ENCODE measurements at regions not wholly inside any gene's neighbourhood (a gene's known extent, or its start where the extent isn't known, plus 50 kb on each side); places are given as distances from the start of the nearest gene placed in this dataset.

DNA sequence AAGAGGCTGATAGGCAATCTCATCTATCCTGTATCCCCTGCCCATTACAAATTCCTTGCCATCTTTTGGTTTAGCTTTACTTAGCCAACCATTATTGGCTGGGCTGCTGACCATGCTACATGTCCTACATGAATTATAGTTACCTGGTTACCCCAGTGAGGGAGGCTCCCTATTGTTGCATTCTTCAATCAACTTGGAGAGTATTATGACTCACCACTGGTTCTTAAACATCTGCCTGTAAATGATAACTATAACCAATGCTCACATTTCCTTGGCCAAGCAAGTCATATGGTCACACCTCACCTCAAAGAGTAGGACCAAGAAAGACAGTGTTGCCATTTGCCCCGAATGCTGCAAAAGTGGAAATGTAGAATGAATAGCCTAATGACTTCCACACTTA is 297.6 kb downstream of the IL15 start:
- intact Hi-C loops (cut with micrococcal nuclease): no loop called here
- Histone ChIP-seq H3K4me2 (ENCODE audit: low read length) (no peak overlapping the region), H3K4me1 (ENCODE audit: control insufficient read depth in 1 of 2, insufficient read depth in 2 of 2, low read length in 2 of 2) (no peaks in the 10 kb centered on the region), H3K4me3 (replicated peaks in 1 of 2; ENCODE audit: low read depth in 1 of 2, low read length in 2 of 2) (no peak overlapping the region), H3K9me3 (ENCODE audit: control insufficient read depth in 1 of 2, insufficient read depth in 1 of 2, low read depth in 1 of 2, low read length in 2 of 2) (no peaks in the 10 kb centered on the region), H3K27me3 (ENCODE audit: insufficient read depth, low read length) (no peaks in the 10 kb centered on the region), H3K79me2 (ENCODE audit: insufficient read depth, low read length) (no peaks in the 10 kb centered on the region), H3K27ac (ENCODE audit: low read depth, low read length) (no peak overlapping the region), H2AFZ (ENCODE audit: low read depth, low read length, poor library complexity, severe bottlenecking) (no peak overlapping the region), H4K20me1 (ENCODE audit: insufficient read depth) (no peaks in the 10 kb centered on the region), H3K9ac (ENCODE audit: low read length) (no peak overlapping the region), H3K9me2 (ENCODE audit: insufficient read depth) (no peaks in the 10 kb centered on the region), H3K36me3 (ENCODE audit: control insufficient read depth in 1 of 2, insufficient read depth in 2 of 2, low read length in 2 of 2) (no peaks in the 10 kb centered on the region)
- DNase-seq (ENCODE audit: low read depth, low spot score) (no peak), ATAC-seq (no peak)
- no TSS peak for BruUV-seq (replicated peaks)
- CTCF ChIA-PET: no interaction called here
- TF ChIP-seq, protein P1, sequence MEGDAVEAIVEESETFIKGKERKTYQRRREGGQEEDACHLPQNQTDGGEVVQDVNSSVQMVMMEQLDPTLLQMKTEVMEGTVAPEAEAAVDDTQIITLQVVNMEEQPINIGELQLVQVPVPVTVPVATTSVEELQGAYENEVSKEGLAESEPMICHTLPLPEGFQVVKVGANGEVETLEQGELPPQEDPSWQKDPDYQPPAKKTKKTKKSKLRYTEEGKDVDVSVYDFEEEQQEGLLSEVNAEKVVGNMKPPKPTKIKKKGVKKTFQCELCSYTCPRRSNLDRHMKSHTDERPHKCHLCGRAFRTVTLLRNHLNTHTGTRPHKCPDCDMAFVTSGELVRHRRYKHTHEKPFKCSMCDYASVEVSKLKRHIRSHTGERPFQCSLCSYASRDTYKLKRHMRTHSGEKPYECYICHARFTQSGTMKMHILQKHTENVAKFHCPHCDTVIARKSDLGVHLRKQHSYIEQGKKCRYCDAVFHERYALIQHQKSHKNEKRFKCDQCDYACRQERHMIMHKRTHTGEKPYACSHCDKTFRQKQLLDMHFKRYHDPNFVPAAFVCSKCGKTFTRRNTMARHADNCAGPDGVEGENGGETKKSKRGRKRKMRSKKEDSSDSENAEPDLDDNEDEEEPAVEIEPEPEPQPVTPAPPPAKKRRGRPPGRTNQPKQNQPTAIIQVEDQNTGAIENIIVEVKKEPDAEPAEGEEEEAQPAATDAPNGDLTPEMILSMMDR (IDR thresholded peaks at IDR 0.05 in 2 of 3, conservative IDR thresholded peaks at IDR 0.05 in 1 of 3; ENCODE audit: borderline replicate concordance in 1 of 3, insufficient read depth in 1 of 3, low read depth in 2 of 3, low read length in 2 of 3): no peak
- TF ChIP-seq YY1 (IDR thresholded peaks at IDR 0.05; ENCODE audit: extremely low read depth, insufficient replicate concordance, low read depth, low read length) (no peak), EZH2phosphoT487 (IDR thresholded peaks at IDR 0.05; ENCODE audit: borderline replicate concordance) (no peak), SRF (IDR thresholded peaks at IDR 0.05; ENCODE audit: low read depth) (no peak), TCF7L2 (IDR thresholded peaks at IDR 0.05; ENCODE audit: borderline replicate concordance, extremely low read depth, insufficient read depth, insufficient read length) (no peak), JUND (IDR thresholded peaks at IDR 0.05) (no peak), ZBTB33 (IDR thresholded peaks at IDR 0.05; ENCODE audit: extremely low read depth, insufficient replicate concordance, low read length) (no peak)
- RAD21 ChIA-PET (ENCODE audit: low non-redundant PET in 1 of 2, low total read pairs in 2 of 2, uncharacterized antibody in 2 of 2, unreplicated experiment in 2 of 2): no interaction called here
- POLR2A ChIA-PET: no interaction called here
